IMR-90 (cell line): ENCODE measurements at regions not wholly inside any gene's neighbourhood (a gene's known extent, or its start where the extent isn't known, plus 50 kb on each side); places are given as distances from the start of the nearest gene placed in this dataset.
A peak's percentile ranks its signal among the peaks of the same experiment; 100 is the strongest.

ENCODE experiments used
- ATAC-seq: fragments of 200-7000 bp; cut with Tn5 transposase; 2 replicates; pipeline ENCODE4 v1.9.1; 2020; ENCODE audit warnings: low read depth, mild to moderate bottlenecking, moderate library complexity
- BruUV-seq: library from RNA; stranded (reverse); fragments of 400-500 nt; replicated peaks from 2 replicates; lab custom pipeline; 2021; lab: Mats Ljungman, UMichigan
- CTCF ChIA-PET: fragments of 300-600 bp; formaldehyde crosslinking; extraction: SDS; loops from one replicate; lab custom pipeline; 2021; ENCODE audit warnings: antibody characterized with exemption; lab: Yijun Ruan, JAX
- POLR2A ChIA-PET: fragments of 300-600 bp; sonication (Branson Sonifier 250); formaldehyde crosslinking; loops from one replicate; lab custom pipeline; 2022; ENCODE audit warnings: antibody characterized with exemption; ENCODE audit not compliant: unreplicated experiment; lab: Charles Lee
- DNase-seq: peaks from one replicate; pipeline ENCODE4 v3.0.0; 2013
- H2AFZ ChIP-seq: replicated peaks from 2 replicates; pipeline ENCODE3; 2013; ENCODE audit warnings: low read length, mild to moderate bottlenecking; ENCODE audit not compliant: poor library complexity
- H2AK5ac ChIP-seq: 2 replicates; pipeline ENCODE4 v1.6.1; 2013; ENCODE audit warnings: low read depth, low read length, inconsistent platforms
- H2AK9ac ChIP-seq: replicated peaks from 2 replicates; pipeline ENCODE3; 2013; ENCODE audit warnings: mild to moderate bottlenecking, low read depth, low read length, moderate library complexity; ENCODE audit not compliant: poor library complexity
- H2BK120ac ChIP-seq: 2 replicates; pipeline ENCODE4 v1.6.1; 2013; ENCODE audit warnings: low read depth, low read length, inconsistent platforms
- H2BK15ac ChIP-seq: 3 replicates; pipeline ENCODE4 v1.6.1; 2013; ENCODE audit warnings: low read depth, low read length, inconsistent platforms
- H2BK20ac ChIP-seq: 2 replicates; pipeline ENCODE4 v1.6.1; 2013; ENCODE audit warnings: low read depth, mild to moderate bottlenecking, inconsistent platforms, low read length, moderate library complexity
- H2BK5ac ChIP-seq: 2 replicates; pipeline ENCODE4 v1.6.1; 2013; ENCODE audit warnings: mild to moderate bottlenecking, low read depth, low read length, inconsistent platforms; ENCODE audit not compliant: poor library complexity, severe bottlenecking
- H3K14ac ChIP-seq: replicated peaks from 2 replicates; pipeline ENCODE4 v1.6.1; 2013; ENCODE audit warnings: low read depth, low read length, inconsistent platforms
- H3K18ac ChIP-seq: 2 replicates; pipeline ENCODE4 v1.6.1; 2013; ENCODE audit warnings: low read depth, low read length, control low read depth
- H3K23ac ChIP-seq: 2 replicates; pipeline ENCODE4 v1.6.1; 2013; ENCODE audit warnings: low read depth, low read length, inconsistent platforms
- H3K27ac ChIP-seq: 2 replicates; pipeline ENCODE4 v1.5.1; 2013; ENCODE audit warnings: mild to moderate bottlenecking, control low read depth, low read length; ENCODE audit not compliant: insufficient read depth
- H3K27me3 ChIP-seq: 2 replicates; pipeline ENCODE4 v1.6.1; 2013; ENCODE audit warnings: low read length; ENCODE audit not compliant: control insufficient read depth, insufficient read depth
- H3K36me3 ChIP-seq: 2 replicates; pipeline ENCODE4 v1.6.1; 2013; ENCODE audit warnings: low read length, mixed read lengths; ENCODE audit not compliant: control insufficient read depth, insufficient read depth
- H3K4ac ChIP-seq: 2 replicates; pipeline ENCODE4 v1.6.1; 2013; ENCODE audit warnings: low read depth, low read length, inconsistent platforms
- H3K4me1 ChIP-seq: 2 replicates; pipeline ENCODE4 v1.6.1; 2013; ENCODE audit warnings: low read length, mixed read lengths; ENCODE audit not compliant: control insufficient read depth, insufficient read depth
- H3K4me2 ChIP-seq: 2 replicates; pipeline ENCODE4 v1.6.1; 2013; ENCODE audit warnings: low read depth, mild to moderate bottlenecking, control low read depth, low read length, moderate library complexity
- H3K4me3 ChIP-seq: 2 replicates; pipeline ENCODE4 v1.5.1; 2013; ENCODE audit warnings: low read depth, mild to moderate bottlenecking, control low read depth, low read length, moderate library complexity; ENCODE audit not compliant: insufficient read depth
- H3K56ac ChIP-seq: 2 replicates; pipeline ENCODE4 v1.6.1; 2013; ENCODE audit warnings: low read length, inconsistent platforms; ENCODE audit not compliant: insufficient read depth; ENCODE audit errors: extremely low read depth
- H3K79me1 ChIP-seq, 2 experiments: 2 replicates each; pipeline ENCODE4 v1.6.1; 2013; ENCODE audit warnings: low read length in 2 of 2, inconsistent platforms in 1 of 2, low read depth in 1 of 2
- H3K9ac ChIP-seq: 2 replicates; pipeline ENCODE4 v1.6.1; 2013; ENCODE audit warnings: low read depth, low read length, control low read depth
- H3K9me1 ChIP-seq: 2 replicates; pipeline ENCODE4 v1.6.1; 2013; ENCODE audit warnings: low read length, inconsistent platforms; ENCODE audit not compliant: insufficient read depth
- H3K9me3 ChIP-seq: 2 replicates; pipeline ENCODE4 v1.6.1; 2013; ENCODE audit warnings: low read length; ENCODE audit not compliant: control insufficient read depth, insufficient read depth
- H4K20me1 ChIP-seq: 2 replicates; pipeline ENCODE4 v1.6.1; 2013; ENCODE audit warnings: low read length, inconsistent platforms; ENCODE audit not compliant: insufficient read depth
- H4K5ac ChIP-seq: 2 replicates; pipeline ENCODE4 v1.6.1; 2013; ENCODE audit warnings: mild to moderate bottlenecking, low read depth, low read length, control low read depth
- H4K8ac ChIP-seq, 2 experiments: 2 replicates each; pipeline ENCODE4 v1.6.1; 2013; ENCODE audit warnings: low read depth in 2 of 2, low read length in 2 of 2, control low read depth in 1 of 2, inconsistent platforms in 1 of 2
- H4K91ac ChIP-seq: 2 replicates; pipeline ENCODE4 v1.6.1; 2013; ENCODE audit warnings: low read depth, low read length, inconsistent platforms; ENCODE audit not compliant: insufficient read depth
- CEBPB ChIP-seq: IDR thresholded peaks from 2 replicates; pipeline ENCODE4 v1.6.1; 2012; ENCODE audit warnings: low read depth, low read length, improper control_type of control experiment
- CHD1 ChIP-seq: IDR thresholded peaks from 2 replicates; pipeline ENCODE4 v1.6.1; 2012; ENCODE audit warnings: low read depth, low read length, improper control_type of control experiment
- CTCF ChIP-seq: conservative IDR thresholded peaks from 2 replicates; pipeline ENCODE4 v1.5.1; 2012; ENCODE audit warnings: mild to moderate bottlenecking, low read depth, low read length, improper control_type of control experiment
- FOS ChIP-seq: fragments of 150-350 bp; IDR thresholded peaks from 2 replicates; pipeline ENCODE4 v1.6.1; 2016; ENCODE audit warnings: low read depth, low read length
- MXI1 ChIP-seq: IDR thresholded peaks from 2 replicates; pipeline ENCODE4 v1.6.1; 2012; ENCODE audit warnings: low read depth, mild to moderate bottlenecking, low read length, moderate library complexity, borderline replicate concordance
- WGBS, 2 experiments: methylation state at CpG; one replicate each; pipeline versions ENCODE4 v1.1.5 to v1.1.7; 2013; ENCODE audit warnings: missing lambda C conversion rate in 2 of 2; ENCODE audit not compliant: insufficient read length in 1 of 2; ENCODE audit errors: extremely low coverage in 2 of 2; 5-methylcytosine and 5-hydroxymethylcytosine counted together
- dilution Hi-C: fragments of 300-500 bp; cut with HindIII; formaldehyde crosslinking; loops from one replicate; pipeline ENCODE4 v1.14.3; 2018; ENCODE audit warnings: low sequenced_read_pairs; ENCODE audit not compliant: unreplicated experiment
- in situ Hi-C: fragments of 300-500 bp; cut with MboI; formaldehyde crosslinking; loops from 3 replicates; pipeline ENCODE4 v1.14.3; 2019; ENCODE audit warnings: low sequenced_read_pairs, inconsistent platforms, mixed read lengths
- intact Hi-C: fragments of 100-400 bp; cut with micrococcal nuclease; formaldehyde crosslinking; loops from 2 replicates; pipeline ENCODE4 v1.10.0; 2022

DNA sequence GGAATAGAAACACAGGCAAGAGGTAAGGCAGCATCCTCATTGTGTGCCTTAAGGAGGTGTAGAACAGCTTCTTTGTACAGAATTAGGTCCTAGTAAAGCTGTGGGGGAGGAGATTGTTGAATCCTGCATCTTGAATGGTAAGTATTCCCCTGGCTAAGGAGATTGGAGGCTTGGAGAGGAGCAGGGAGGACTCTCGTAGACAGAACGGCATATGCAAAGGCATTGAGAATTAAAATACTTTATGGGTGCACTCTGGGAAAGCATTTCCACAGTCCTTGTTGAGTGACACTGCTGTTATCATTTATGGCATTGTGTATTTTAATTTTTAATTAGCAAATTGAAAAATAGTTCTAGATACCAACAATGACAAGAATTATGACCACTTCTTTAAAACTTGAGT, 66.5 kb upstream of the GPR149 start:
- Histone ChIP-seq H4K8ac (no peak overlapping the region), H4K20me1 (no peaks in the 10 kb centered on the region), H3K27ac (no peak overlapping the region), H3K9me1 (no peaks in the 10 kb centered on the region), H3K4ac (no peak overlapping the region), H2AK9ac (peak overlapping the region; percentile 65), H2BK120ac (no peak overlapping the region), H2BK15ac (no peak overlapping the region), H3K9ac (no peak overlapping the region), H2BK20ac (no peak overlapping the region), H2AK5ac (no peak overlapping the region), H3K14ac (no peak overlapping the region), H3K9me3 (peaks cover 5% of the 10 kb centered on the region; the same call in 1 of the 2 replicates), H3K4me2 (no peak overlapping the region), H3K23ac (no peak overlapping the region), H3K4me1 (no peaks in the 10 kb centered on the region), H3K79me1 (no peaks in the 10 kb centered on the region), H2AFZ (no peak overlapping the region), H3K18ac (no peak overlapping the region), H3K4me3 (no peak overlapping the region), H3K27me3 (no peaks in the 10 kb centered on the region), H4K91ac (no peak overlapping the region), H3K36me3 (no peaks in the 10 kb centered on the region), H2BK5ac (no peak overlapping the region), H3K56ac (no peak overlapping the region), H4K5ac (no peak overlapping the region)
- intact Hi-C loops = no loop called here
- TF ChIP-seq CHD1 = no peak
- TF ChIP-seq FOS = no peak
- TF ChIP-seq MXI1 = no peak
- no peak for TF ChIP-seq CTCF
- TF ChIP-seq CEBPB = no peak
- CTCF ChIA-PET = no interaction called here
- DNase-seq (no peak), ATAC-seq (no peak)
- in situ Hi-C loops = no loop called here
- WGBS, 2 experiments = no CpG with 5 or more reads among the region's 2 CpGs
- dilution Hi-C loops = no loop called here
- POLR2A ChIA-PET = no interaction called here
- BruUV-seq = no TSS peak
